MCF 10A (cell line): ENCODE measurements at regions not wholly inside any gene's neighbourhood (a gene's known extent, or its start where the extent isn't known, plus 50 kb on each side); places are given as distances from the start of the nearest gene placed in this dataset.

Source experiments
- BruUV-seq: library from RNA; stranded (reverse); fragments of 400-500 nt; replicated peaks from 2 replicates; lab custom pipeline; 2021; lab: Mats Ljungman, UMichigan
- CTCF ChIA-PET: fragments of 300-600 bp; sonication (Branson Sonifier 250); formaldehyde crosslinking; extraction: SDS; loops from one replicate; lab custom pipeline; 2021; ENCODE audit warnings: antibody characterized with exemption, inconsistent platforms; lab: Yijun Ruan, JAX
- POLR2A ChIA-PET: fragments of 300-600, 350-650 bp; sonication (Branson Sonifier 250); formaldehyde crosslinking; extraction: SDS; loops from one replicate; lab custom pipeline; 2020; ENCODE audit warnings: antibody characterized with exemption, inconsistent platforms; lab: Yijun Ruan, JAX
- DNase-seq: peaks from one replicate; pipeline ENCODE4 v3.0.0-alpha.2; 2018; ENCODE audit not compliant: unreplicated experiment
- H3K27ac Mint-ChIP-seq: one replicate; pipeline ENCODE4 v1.8.0; 2022; ENCODE audit warnings: mild to moderate bottlenecking, low read depth, mixed read lengths; ENCODE audit not compliant: unreplicated experiment
- H3K27me3 Mint-ChIP-seq: one replicate; pipeline ENCODE4 v1.8.0; 2022; ENCODE audit warnings: mixed read lengths; ENCODE audit not compliant: insufficient read depth, unreplicated experiment
- H3K36me3 Mint-ChIP-seq: one replicate; pipeline ENCODE4 v1.8.0; 2022; ENCODE audit warnings: mild to moderate bottlenecking, moderate library complexity, mixed read lengths; ENCODE audit not compliant: insufficient read depth, unreplicated experiment
- H3K4me1 Mint-ChIP-seq: one replicate; pipeline ENCODE4 v1.8.0; 2022; ENCODE audit warnings: mixed read lengths; ENCODE audit not compliant: insufficient read depth, unreplicated experiment
- H3K4me3 Mint-ChIP-seq: one replicate; pipeline ENCODE4 v1.8.0; 2022; ENCODE audit warnings: mild to moderate bottlenecking, moderate library complexity, mixed read lengths; ENCODE audit not compliant: unreplicated experiment
- H3K9me3 Mint-ChIP-seq: one replicate; pipeline ENCODE4 v1.8.0; 2022; ENCODE audit warnings: mixed read lengths; ENCODE audit not compliant: unreplicated experiment
- CTCF ChIP-seq: fragments of 200-600 bp; IDR thresholded peaks from one replicate; pipeline ENCODE4 v1.8.0; 2022; ENCODE audit warnings: antibody characterized with exemption, mild to moderate bottlenecking; ENCODE audit not compliant: unreplicated experiment
- intact Hi-C: fragments of 100-400 bp; cut with micrococcal nuclease; formaldehyde crosslinking; loops from 2 replicates; pipeline ENCODE4 v1.14.1; 2022

- BruUV-seq: no TSS peak
- H3K27ac Mint-ChIP-seq: no peak overlapping the region
- H3K4me3 Mint-ChIP-seq: no peak overlapping the region
- intact Hi-C loops: no loop called here
- CTCF ChIA-PET: no interaction called here
- DNase-seq: no peak
- no peaks in the 10 kb centered on the region for H3K27me3 Mint-ChIP-seq
- TF ChIP-seq CTCF: no peak
- H3K36me3 Mint-ChIP-seq: no peaks in the 10 kb centered on the region
- peaks cover 22% of the 10 kb centered on the region for H3K9me3 Mint-ChIP-seq
- H3K4me1 Mint-ChIP-seq: no peaks in the 10 kb centered on the region
- POLR2A ChIA-PET: no interaction called here
Observed at GRCh38 chr22:49609207-49609876, 218.3 kb downstream of the BRD1 start.

- BruUV-seq: no TSS peak
- intact Hi-C loops: no loop called here
- H3K9me3 Mint-ChIP-seq: peaks cover 23% of the 10 kb centered on the region
- H3K27me3 Mint-ChIP-seq: no peaks in the 10 kb centered on the region
- TF ChIP-seq CTCF: no peak
- no peak overlapping the region for H3K27ac Mint-ChIP-seq
- no peaks in the 10 kb centered on the region for H3K36me3 Mint-ChIP-seq
- DNase-seq: no peak
- H3K4me1 Mint-ChIP-seq: no peaks in the 10 kb centered on the region
- H3K4me3 Mint-ChIP-seq: no peak overlapping the region
- CTCF ChIA-PET: interaction anchor here (0.5 kb wide), 1 partner anchor 61 kb away, joined by 3 read pairs; no protein-coding TSS in a partner anchor
- POLR2A ChIA-PET: no interaction called here
Observed at GRCh38 chr22:49608660-49609059, 219.0 kb downstream of the BRD1 start.

GRCh38 chr22:49608228-49608627 lies 219.4 kb downstream of the BRD1 start:
- no peaks in the 10 kb centered on the region for H3K27me3 Mint-ChIP-seq
- BruUV-seq: no TSS peak
- CTCF ChIA-PET: interaction anchor here (0.5 kb wide), 1 partner anchor 61 kb away, joined by 3 read pairs; no protein-coding TSS in a partner anchor

GRCh38 chr22:49607821-49608220 lies 219.9 kb downstream of the BRD1 start:
- CTCF ChIA-PET: no interaction called here
- POLR2A ChIA-PET: no interaction called here
- TF ChIP-seq CTCF: no peak
- Mint-ChIP-seq H3K27me3 (no peaks in the 10 kb centered on the region), H3K9me3 (peaks cover 15% of the 10 kb centered on the region), H3K27ac (no peak overlapping the region), H3K4me3 (no peak overlapping the region), H3K36me3 (no peaks in the 10 kb centered on the region), H3K4me1 (no peaks in the 10 kb centered on the region)
- intact Hi-C loops: no loop called here
- DNase-seq: no peak
- no TSS peak for BruUV-seq

More at GRCh38 chr22:49608228-49608627, 219.4 kb downstream of the BRD1 start:
- POLR2A ChIA-PET: no interaction called here
- peaks cover 19% of the 10 kb centered on the region for H3K9me3 Mint-ChIP-seq
- no peak overlapping the region for H3K27ac Mint-ChIP-seq
- no peak for DNase-seq
- intact Hi-C loops: no loop called here
- TF ChIP-seq CTCF: no peak
- H3K36me3 Mint-ChIP-seq: no peaks in the 10 kb centered on the region
- H3K4me1 Mint-ChIP-seq: no peaks in the 10 kb centered on the region
- no peak overlapping the region for H3K4me3 Mint-ChIP-seq
